ENCODE measurements at regions not wholly inside any gene's neighbourhood (a gene's known extent, or its start where the extent isn't known, plus 50 kb on each side); places are given as distances from the start of the nearest gene placed in this dataset.

DNA sequence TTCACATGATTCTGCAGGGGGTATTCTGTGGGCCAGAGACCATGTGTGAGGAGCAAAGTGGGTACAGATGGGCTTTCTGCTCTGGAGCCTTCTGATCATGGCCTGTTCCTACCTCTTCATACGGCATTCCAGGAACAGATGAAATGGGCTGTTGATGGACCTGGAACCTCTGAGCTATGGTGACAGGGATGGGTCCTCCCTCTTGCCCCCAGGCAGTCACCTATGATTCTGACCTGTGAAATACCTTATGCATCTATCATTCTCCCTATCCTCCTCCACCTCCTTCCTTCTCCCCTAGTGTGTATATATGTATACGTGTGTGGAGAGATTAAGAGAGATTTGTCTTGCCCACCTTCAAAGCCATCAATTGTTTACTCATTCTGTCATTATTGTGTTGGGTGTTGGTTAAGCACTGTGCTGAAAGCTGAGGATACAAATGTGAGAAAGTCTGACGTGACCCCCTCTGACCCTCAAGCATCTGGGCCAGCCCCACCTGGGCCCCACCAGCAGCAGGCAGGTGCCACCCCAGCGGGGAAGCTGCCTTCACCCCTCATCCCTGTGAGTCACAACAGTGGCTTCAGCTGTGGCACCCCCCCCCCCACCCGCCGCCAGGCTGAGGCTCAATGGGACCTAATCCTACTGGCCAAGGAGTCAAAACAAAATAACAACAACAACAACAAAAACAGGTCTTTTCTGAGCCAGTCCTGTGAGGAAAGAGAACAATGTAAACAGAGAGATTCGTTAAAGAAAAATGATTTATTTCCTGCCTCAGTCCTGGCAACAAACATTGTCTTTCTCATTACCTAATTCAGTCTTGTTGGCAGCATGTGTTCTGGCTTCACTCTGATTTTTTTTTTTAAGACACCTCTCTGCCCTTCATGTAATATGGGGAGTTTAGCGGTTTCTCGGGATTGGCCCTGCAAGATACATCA is 103.8 kb upstream of the CDC42EP3 start:
- ChIA-PET CTCF (no interaction called here), POLR2A (interaction anchor here (0.5 kb wide), 1 partner anchor 113 kb away, joined by 4 read pairs; no protein-coding TSS in a partner anchor)
- intact Hi-C loops (cut with micrococcal nuclease; ENCODE audit: unreplicated experiment) (no loop called here), in situ Hi-C loops (cut with HindIII; ENCODE audit: low pct_unique_long_range_greater_than_20kb, low sequenced_read_pairs) (no loop called here)
- Histone ChIP-seq H3K4me3 (ENCODE audit: low read depth in 2 of 2, low read length in 2 of 2) (no peak overlapping the region), H3K4me1 (ENCODE audit: control insufficient read depth, insufficient read depth, low read length) (no peaks in the 10 kb centered on the region), H3K27ac (ENCODE audit: low read length) (no peak overlapping the region), H3K36me3 (ENCODE audit: control insufficient read depth, insufficient read depth, low read length) (no peaks in the 10 kb centered on the region), H3K27me3 (ENCODE audit: control insufficient read depth, insufficient read depth, low read length) (no peaks in the 10 kb centered on the region), H3K9me3 (ENCODE audit: control insufficient read depth, insufficient read depth, low read depth, low read length) (no peaks in the 10 kb centered on the region)
- ATAC-seq (no peak), DNase-seq (ENCODE audit: low read depth, low spot score) (no peak)
- TF ChIP-seq TCF7L2 (IDR thresholded peaks at IDR 0.05; ENCODE audit: low read depth, low read length), result no peak
- TF ChIP-seq, protein P1, sequence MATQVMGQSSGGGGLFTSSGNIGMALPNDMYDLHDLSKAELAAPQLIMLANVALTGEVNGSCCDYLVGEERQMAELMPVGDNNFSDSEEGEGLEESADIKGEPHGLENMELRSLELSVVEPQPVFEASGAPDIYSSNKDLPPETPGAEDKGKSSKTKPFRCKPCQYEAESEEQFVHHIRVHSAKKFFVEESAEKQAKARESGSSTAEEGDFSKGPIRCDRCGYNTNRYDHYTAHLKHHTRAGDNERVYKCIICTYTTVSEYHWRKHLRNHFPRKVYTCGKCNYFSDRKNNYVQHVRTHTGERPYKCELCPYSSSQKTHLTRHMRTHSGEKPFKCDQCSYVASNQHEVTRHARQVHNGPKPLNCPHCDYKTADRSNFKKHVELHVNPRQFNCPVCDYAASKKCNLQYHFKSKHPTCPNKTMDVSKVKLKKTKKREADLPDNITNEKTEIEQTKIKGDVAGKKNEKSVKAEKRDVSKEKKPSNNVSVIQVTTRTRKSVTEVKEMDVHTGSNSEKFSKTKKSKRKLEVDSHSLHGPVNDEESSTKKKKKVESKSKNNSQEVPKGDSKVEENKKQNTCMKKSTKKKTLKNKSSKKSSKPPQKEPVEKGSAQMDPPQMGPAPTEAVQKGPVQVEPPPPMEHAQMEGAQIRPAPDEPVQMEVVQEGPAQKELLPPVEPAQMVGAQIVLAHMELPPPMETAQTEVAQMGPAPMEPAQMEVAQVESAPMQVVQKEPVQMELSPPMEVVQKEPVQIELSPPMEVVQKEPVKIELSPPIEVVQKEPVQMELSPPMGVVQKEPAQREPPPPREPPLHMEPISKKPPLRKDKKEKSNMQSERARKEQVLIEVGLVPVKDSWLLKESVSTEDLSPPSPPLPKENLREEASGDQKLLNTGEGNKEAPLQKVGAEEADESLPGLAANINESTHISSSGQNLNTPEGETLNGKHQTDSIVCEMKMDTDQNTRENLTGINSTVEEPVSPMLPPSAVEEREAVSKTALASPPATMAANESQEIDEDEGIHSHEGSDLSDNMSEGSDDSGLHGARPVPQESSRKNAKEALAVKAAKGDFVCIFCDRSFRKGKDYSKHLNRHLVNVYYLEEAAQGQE (IDR thresholded peaks at IDR 0.05; ENCODE audit: insufficient read depth in 1 of 2, low read depth in 2 of 2, low read length in 1 of 2), result no peak
- no peak for TF ChIP-seq SIN3A (IDR thresholded peaks at IDR 0.05; ENCODE audit: borderline replicate concordance, insufficient read depth, low read depth, low read length)
- TF ChIP-seq, protein P2, sequence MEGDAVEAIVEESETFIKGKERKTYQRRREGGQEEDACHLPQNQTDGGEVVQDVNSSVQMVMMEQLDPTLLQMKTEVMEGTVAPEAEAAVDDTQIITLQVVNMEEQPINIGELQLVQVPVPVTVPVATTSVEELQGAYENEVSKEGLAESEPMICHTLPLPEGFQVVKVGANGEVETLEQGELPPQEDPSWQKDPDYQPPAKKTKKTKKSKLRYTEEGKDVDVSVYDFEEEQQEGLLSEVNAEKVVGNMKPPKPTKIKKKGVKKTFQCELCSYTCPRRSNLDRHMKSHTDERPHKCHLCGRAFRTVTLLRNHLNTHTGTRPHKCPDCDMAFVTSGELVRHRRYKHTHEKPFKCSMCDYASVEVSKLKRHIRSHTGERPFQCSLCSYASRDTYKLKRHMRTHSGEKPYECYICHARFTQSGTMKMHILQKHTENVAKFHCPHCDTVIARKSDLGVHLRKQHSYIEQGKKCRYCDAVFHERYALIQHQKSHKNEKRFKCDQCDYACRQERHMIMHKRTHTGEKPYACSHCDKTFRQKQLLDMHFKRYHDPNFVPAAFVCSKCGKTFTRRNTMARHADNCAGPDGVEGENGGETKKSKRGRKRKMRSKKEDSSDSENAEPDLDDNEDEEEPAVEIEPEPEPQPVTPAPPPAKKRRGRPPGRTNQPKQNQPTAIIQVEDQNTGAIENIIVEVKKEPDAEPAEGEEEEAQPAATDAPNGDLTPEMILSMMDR (IDR thresholded peaks at IDR 0.05), result no peak
- no peak for TF ChIP-seq POLR2AphosphoS5 (IDR thresholded peaks at IDR 0.05; ENCODE audit: low read depth, low read length)
- BruUV-seq (replicated peaks), result no TSS peak

DNA sequence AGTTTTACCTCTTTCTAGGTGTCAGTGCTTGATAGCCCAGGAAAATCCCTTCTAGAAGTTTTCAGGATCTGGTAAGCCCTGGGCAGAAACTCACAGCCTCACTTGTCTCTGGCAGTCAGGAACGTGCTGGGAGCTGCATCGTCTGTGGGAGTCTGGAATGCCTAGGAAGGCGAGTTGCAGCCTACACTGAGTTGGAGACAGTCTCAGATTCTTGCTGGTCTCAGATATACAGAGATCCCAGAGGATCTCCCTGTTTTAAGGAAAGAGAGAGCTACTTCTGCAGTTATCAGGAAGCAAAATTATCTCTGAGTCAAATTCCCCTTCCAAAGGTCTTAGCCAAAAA is 104.4 kb upstream of the CDC42EP3 start:
- CTCF ChIA-PET, result no interaction called here
- ATAC-seq (no peak), DNase-seq (ENCODE audit: low read depth, low spot score) (no peak)
- H3K4me3 ChIP-seq (ENCODE audit: low read depth in 2 of 2, low read length in 2 of 2), result no peak overlapping the region
- TF ChIP-seq SIN3A (IDR thresholded peaks at IDR 0.05; ENCODE audit: borderline replicate concordance, insufficient read depth, low read depth, low read length) (no peak), TCF7L2 (IDR thresholded peaks at IDR 0.05; ENCODE audit: low read depth, low read length) (no peak), POLR2AphosphoS5 (IDR thresholded peaks at IDR 0.05; ENCODE audit: low read depth, low read length) (no peak)
- TF ChIP-seq, protein P1 (IDR thresholded peaks at IDR 0.05; ENCODE audit: insufficient read depth in 1 of 2, low read depth in 2 of 2, low read length in 1 of 2), result no peak
- TF ChIP-seq, protein P2 (IDR thresholded peaks at IDR 0.05), result no peak
- H3K4me1 ChIP-seq (ENCODE audit: control insufficient read depth, insufficient read depth, low read length), result no peaks in the 10 kb centered on the region
- no peak overlapping the region for H3K27ac ChIP-seq (ENCODE audit: low read length)
- intact Hi-C loops (cut with micrococcal nuclease; ENCODE audit: unreplicated experiment) (no loop called here), in situ Hi-C loops (cut with HindIII; ENCODE audit: low pct_unique_long_range_greater_than_20kb, low sequenced_read_pairs) (no loop called here)
- no TSS peak for BruUV-seq (replicated peaks)
- POLR2A ChIA-PET, result no interaction called here
- H3K27me3 ChIP-seq (ENCODE audit: control insufficient read depth, insufficient read depth, low read length), result no peaks in the 10 kb centered on the region
- H3K9me3 ChIP-seq (ENCODE audit: control insufficient read depth, insufficient read depth, low read depth, low read length), result no peaks in the 10 kb centered on the region
- H3K36me3 ChIP-seq (ENCODE audit: control insufficient read depth, insufficient read depth, low read length), result no peaks in the 10 kb centered on the region
